ENCODE measurements at regions not wholly inside any gene's neighbourhood (a gene's known extent, or its start where the extent isn't known, plus 50 kb on each side); places are given as distances from the start of the nearest gene placed in this dataset.

- Mint-ChIP-seq H3K36me3 (no peaks in the 10 kb centered on the region), H3K9me3 (peaks cover 0 to 3% of the 10 kb centered on the region in 2 donors), H3K27ac (no peak overlapping the region)
- ATAC-seq (no peak), DNase-seq (ENCODE audit: low spot score in 2 of 2) (no peak)
Measured at GRCh38 chr5:124692950-124693349, 53.5 kb downstream of the ZNF608 start.

- DNase-seq (ENCODE audit: low spot score in 2 of 2) = no peak
- H3K36me3 Mint-ChIP-seq = no peaks in the 10 kb centered on the region
- ATAC-seq = no peak
- H3K9me3 Mint-ChIP-seq = peaks cover 0 to 3% of the 10 kb centered on the region in 2 donors
- H3K27ac Mint-ChIP-seq = no peak overlapping the region
Measured at GRCh38 chr5:124692324-124692723, 54.1 kb downstream of the ZNF608 start.

- no peak for DNase-seq (ENCODE audit: low spot score in 2 of 2)
- peaks cover 0 to 3% of the 10 kb centered on the region in 2 donors for H3K9me3 Mint-ChIP-seq
- no peaks in the 10 kb centered on the region for H3K36me3 Mint-ChIP-seq
- ATAC-seq = no peak
- H3K27ac Mint-ChIP-seq = no peak overlapping the region
Measured at GRCh38 chr5:124689653-124690052, 56.8 kb downstream of the ZNF608 start.

DNA sequence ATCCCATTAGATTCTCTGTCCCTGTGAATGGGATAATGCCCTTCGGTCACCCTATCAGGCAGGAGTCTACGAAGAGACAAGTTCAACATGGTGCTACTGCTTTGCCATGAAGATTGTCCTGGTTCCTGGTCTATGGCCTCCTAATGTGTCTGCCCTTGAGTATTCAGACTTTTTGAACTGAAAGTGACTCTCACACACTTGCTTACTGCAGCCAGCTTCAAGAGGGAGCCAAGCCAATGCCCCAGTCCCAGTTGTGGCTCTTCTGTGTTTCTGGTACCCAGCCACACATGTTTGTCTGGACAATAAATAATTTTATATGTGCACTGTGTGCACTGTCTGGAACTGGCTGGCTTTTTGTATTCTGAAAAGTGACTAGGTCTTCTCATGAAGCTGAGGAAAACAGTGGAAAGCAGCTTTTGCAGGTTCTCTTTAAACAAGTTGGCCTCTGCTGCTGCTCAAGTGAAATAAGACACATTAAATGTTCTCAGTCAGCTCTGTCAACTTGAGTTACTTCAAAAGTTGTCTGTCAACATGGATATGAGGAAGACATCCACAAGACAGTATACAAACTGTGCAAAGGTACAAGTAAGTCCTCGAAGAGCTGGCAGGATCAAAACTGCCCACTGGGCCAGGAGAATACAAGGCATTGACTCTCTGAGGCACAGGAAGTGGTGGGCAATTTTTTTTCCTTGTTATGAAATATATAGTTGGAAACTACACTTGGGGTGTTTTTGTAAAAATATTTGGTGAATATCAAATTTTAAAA lies 60.0 kb downstream of the ZNF608 start:
- DNase-seq (ENCODE audit: low spot score in 2 of 2) (no peak), ATAC-seq (no peak)
- H3K36me3 Mint-ChIP-seq = no peaks in the 10 kb centered on the region
- H3K9me3 Mint-ChIP-seq = peaks cover 0 to 3% of the 10 kb centered on the region in 2 donors
- no peak overlapping the region for H3K27ac Mint-ChIP-seq

DNA sequence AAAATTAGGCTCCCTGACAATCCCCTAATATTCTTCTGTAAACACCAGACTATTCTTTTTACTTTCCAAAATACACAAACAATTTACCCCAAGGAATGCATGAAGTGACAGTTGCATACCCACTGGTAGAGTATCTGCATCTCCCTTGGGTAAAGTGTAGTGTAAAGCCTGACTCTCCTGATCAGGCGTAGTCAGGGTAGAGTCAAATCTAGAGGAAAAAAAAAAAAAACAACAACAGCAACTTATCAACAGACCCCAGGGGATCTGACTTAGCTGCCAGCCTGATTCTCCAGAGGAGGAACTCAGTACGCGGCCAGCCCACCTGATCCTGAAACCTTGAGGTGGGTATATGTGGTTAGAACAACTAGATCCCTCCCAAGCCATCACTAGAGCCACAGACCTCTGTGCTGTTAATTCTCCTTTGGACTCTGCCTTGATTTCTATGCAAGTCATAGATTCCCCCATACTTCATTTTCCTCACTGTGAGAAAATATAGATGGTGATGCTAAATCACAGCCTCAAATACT lies 61.0 kb downstream of the ZNF608 start:
- no peak for DNase-seq (ENCODE audit: low spot score in 2 of 2)
- peaks cover 0 to 7% of the 10 kb centered on the region in 2 donors for H3K9me3 Mint-ChIP-seq
- H3K36me3 Mint-ChIP-seq = peaks cover 0 to 4% of the 10 kb centered on the region in 2 donors
- no peak for ATAC-seq
- no peak overlapping the region for H3K27ac Mint-ChIP-seq

GRCh38 chr5:124683917-124684555 lies 62.4 kb downstream of the ZNF608 start:
- peaks cover 0 to 6% of the 10 kb centered on the region in 2 donors for H3K9me3 Mint-ChIP-seq
- no peak overlapping the region for H3K27ac Mint-ChIP-seq
- DNase-seq (ENCODE audit: low spot score in 2 of 2) (no peak), ATAC-seq (no peak)
- peaks cover 0 to 6% of the 10 kb centered on the region in 2 donors for H3K36me3 Mint-ChIP-seq

- DNase-seq (ENCODE audit: low spot score in 2 of 2) (no peak), ATAC-seq (no peak)
- Mint-ChIP-seq H3K36me3 (peaks cover 0 to 6% of the 10 kb centered on the region in 2 donors), H3K9me3 (peaks cover 0 to 6% of the 10 kb centered on the region in 2 donors), H3K27ac (no peak overlapping the region)
Measured at GRCh38 chr5:124679578-124680199, 66.8 kb downstream of the ZNF608 start.

DNA sequence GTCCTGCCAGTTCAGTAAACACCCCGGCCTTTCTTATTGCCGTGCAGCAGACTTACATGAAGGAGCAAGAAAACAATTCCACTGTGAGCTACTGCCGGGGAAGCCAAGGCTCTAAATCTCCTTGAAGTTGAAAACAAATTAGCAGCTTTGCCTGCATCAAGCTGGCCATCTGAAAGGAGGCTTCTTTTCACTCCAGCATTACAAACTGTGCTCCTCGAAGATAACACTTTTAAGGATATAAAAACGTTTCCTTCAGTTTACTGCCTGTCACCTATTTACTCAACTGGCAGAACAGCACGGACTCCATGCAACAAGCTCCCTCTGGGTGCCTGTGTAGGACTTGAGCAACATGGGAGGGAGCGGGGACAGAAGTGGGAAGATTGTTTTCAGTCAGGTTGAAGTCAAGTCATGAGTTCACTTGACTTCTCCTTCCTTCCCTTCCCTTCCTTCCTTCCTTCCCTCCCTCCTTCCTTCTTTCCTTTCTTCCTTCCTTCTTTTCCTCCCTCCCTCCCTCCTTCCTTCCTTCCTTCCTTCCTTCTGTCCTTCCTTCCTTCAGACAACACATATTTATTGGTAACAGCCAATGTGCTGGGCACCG lies 67.4 kb downstream of the ZNF608 start:
- DNase-seq (ENCODE audit: low spot score in 2 of 2) = no peak
- Mint-ChIP-seq H3K9me3 (peaks cover 0 to 6% of the 10 kb centered on the region in 2 donors), H3K27ac (no peak overlapping the region), H3K36me3 (peaks cover 0 to 6% of the 10 kb centered on the region in 2 donors)
- ATAC-seq = no peak

DNA sequence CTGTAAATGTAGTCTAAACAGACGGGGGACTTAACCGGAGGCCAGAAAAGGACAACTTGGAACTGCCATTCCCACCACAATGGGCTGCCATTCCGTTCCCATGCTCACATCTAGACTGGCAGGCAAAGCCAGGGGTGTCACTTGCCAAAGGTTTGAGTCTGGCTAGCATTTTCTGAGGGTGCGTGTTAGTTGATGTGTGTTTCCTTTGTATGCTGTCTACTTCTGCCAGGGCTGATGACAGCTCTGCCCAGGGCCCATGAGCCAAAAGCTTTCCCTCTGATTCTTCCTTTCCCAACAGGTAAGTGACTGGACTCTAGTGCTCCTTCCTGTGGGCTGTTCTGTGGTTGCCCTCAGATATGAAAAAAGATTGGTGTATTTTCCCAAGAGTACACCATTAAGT lies 68.0 kb downstream of the ZNF608 start:
- peaks cover 0 to 6% of the 10 kb centered on the region in 2 donors for H3K36me3 Mint-ChIP-seq
- H3K27ac Mint-ChIP-seq = no peak overlapping the region
- H3K9me3 Mint-ChIP-seq = peaks cover 0 to 6% of the 10 kb centered on the region in 2 donors
- no peak for ATAC-seq
- no peak for DNase-seq (ENCODE audit: low spot score in 2 of 2)

DNA sequence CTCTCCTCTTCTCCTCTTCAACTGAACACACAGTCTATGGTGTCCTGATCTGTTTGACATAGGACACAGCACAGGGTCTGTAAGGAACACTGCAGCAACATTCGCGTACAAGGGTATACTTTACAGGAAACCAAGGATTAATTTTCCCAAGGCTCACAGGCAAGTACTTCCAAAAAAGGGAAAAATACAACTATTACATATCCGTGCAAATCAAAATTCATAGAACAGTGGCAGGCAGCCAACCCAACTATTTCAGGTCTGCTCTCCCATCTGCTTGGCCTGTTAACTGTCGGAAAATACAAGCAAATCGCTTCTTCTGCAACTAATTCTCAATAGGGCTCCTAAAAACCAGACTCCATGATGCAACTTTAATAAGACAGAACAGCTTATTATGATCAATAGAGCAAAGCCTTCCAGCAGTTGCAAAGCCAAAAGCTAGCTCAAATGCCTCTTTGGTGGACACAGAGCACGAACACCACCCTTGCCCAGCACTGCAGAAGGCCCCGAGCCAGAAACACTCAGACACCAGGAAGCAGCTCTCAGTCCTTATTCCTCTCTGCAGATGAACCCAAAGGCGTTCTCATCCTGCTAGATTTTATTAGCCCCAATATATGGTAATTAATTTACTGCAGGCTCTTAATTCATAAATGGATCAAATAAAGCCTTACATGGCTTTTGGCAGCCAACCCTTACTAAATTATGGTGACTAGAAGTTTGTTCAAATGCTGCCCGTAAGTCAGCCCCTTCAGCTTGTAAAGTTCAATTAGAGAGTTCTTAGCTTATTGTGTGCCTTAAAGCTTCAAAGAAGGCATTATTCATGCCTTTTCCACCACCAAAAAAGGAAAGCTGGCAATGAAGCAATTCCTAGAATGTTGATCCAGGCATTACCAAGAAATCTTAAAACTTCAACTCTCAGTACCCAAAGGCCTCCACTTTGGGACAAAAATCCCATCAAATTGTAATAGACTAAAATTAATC lies 68.8 kb downstream of the ZNF608 start:
- no peak overlapping the region for H3K27ac Mint-ChIP-seq
- DNase-seq (ENCODE audit: low spot score in 2 of 2) (no peak), ATAC-seq (no peak)
- peaks cover 0 to 6% of the 10 kb centered on the region in 2 donors for H3K9me3 Mint-ChIP-seq
- H3K36me3 Mint-ChIP-seq = peaks cover 0 to 6% of the 10 kb centered on the region in 2 donors

GRCh38 chr5:124675931-124676846 lies 70.2 kb downstream of the ZNF608 start:
- Mint-ChIP-seq H3K9me3 (peaks cover 0 to 6% of the 10 kb centered on the region in 2 donors), H3K27ac (no peak overlapping the region)
- DNase-seq (ENCODE audit: low spot score in 2 of 2) = no peak

GRCh38 chr5:124671193-124671592 lies 75.2 kb downstream of the ZNF608 start:
- Mint-ChIP-seq H3K27ac (no peak overlapping the region), H3K9me3 (no peaks in the 10 kb centered on the region), H3K36me3 (no peaks in the 10 kb centered on the region)
- ATAC-seq (no peak), DNase-seq (ENCODE audit: low spot score in 2 of 2) (no peak)

More at GRCh38 chr5:124675931-124676846, 70.2 kb downstream of the ZNF608 start:
- no peak for ATAC-seq
- peaks cover 0 to 6% of the 10 kb centered on the region in 2 donors for H3K36me3 Mint-ChIP-seq

DNA sequence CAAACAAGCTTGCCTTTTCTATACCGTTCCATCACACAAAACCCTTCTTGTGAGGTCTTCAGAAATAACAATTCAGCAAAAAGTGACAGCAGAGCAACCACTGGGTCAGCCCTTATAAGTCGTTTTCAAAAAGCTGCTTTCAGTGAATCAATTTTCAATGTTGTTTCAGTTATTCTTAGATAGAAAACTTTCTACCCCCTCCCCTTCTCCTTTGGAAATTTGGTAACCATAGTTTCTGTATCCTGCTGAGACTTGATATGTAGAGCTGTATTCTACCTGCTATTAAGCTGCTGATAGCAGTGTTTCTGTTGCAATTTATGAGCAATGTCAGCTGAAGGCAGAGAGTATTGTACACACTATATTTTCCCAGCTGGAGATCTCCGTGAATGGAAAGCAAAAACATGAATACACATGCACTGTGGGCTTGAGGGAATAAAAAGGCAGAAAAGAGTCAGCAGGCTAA lies 75.7 kb downstream of the ZNF608 start:
- DNase-seq (ENCODE audit: low spot score in 2 of 2) (no peak), ATAC-seq (no peak)
- Mint-ChIP-seq H3K27ac (no peak overlapping the region), H3K36me3 (no peaks in the 10 kb centered on the region), H3K9me3 (no peaks in the 10 kb centered on the region)

DNA sequence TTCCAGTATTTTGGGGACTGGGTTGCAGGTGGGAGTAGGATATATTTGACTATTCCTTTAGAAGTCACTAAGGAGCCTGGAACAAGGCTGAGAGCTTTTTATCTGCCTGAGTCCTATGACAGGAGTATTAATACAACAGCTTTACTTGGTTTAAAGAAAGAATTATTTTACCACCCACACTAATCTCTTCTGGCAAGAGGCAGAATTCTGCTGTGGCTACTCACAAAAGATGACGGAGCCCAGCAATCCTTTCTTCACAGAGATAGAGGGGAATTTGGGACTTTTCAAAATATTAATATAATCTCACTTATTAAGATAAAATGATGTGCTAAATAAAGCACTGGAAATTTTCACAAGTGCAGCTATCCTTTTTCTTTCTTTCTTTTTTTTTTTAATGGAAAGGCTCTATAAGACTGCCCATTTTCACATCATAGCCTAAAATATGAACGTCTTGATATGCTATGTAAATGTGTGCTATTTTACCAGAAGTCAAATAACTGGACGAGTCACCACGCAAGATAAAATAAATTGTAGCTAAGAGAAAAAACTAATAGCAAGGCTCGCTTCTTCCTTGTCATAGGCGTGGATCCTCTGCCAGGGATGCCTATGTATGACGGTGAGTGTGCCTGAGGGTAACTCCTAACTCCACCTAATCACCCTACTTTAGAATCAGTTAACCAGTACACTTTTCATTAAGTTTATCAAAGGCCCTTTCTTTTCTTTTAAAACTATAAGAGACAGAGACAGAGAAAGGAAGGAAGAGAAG lies 76.3 kb downstream of the ZNF608 start:
- DNase-seq (ENCODE audit: low spot score in 2 of 2) = no peak
- Mint-ChIP-seq H3K36me3 (no peaks in the 10 kb centered on the region), H3K9me3 (no peaks in the 10 kb centered on the region), H3K27ac (no peak overlapping the region)
- no peak for ATAC-seq
